GDM1 (cell line): ENCODE measurements at regions not wholly inside any gene's neighbourhood (a gene's known extent, or its start where the extent isn't known, plus 50 kb on each side); places are given as distances from the start of the nearest gene placed in this dataset.

ENCODE experiments used
- DNase-seq: peaks from one replicate; lab custom pipeline; 2025; lab: John Stamatoyannopoulos, UW

DNA sequence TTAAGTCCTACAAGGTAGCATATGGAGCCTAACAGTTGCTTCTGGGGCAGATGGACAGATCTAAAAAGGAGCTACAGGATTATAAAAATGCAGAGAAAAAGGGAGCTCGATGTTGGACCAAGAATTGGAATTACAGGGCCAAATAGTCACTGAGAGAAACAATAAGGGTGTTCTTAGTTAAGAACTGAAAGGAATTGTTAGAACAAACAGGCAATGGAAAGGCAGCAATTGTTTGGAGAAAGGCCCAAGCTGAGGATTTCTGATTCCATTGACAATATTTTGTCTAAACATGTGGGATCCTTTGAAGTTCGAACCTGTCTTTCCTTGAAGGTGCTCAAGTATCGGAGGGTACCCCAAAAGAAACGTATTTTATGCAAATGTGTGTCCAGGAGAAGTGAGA is 513.6 kb upstream of the CDH8 start:
- no peak for DNase-seq

DNA sequence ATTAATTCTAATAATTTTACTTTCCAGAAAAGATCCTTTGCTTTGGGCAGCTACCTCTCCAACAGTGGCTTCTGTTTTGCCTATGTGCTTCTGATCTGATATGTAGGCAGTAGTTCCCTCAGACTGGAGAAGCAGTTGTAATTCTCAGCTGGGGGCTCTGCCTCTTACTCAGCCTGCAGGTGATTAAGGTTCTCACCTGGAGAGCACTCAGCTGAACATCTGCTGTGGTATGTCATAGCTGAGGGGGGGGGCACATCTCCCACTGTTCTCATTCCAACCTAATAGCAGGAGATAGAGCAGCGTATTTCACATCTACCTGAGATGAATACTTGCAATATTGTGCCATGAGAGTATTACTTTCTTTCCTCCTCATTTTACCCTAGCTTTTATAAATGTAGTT is 511.9 kb upstream of the CDH8 start:
- no peak for DNase-seq

DNA sequence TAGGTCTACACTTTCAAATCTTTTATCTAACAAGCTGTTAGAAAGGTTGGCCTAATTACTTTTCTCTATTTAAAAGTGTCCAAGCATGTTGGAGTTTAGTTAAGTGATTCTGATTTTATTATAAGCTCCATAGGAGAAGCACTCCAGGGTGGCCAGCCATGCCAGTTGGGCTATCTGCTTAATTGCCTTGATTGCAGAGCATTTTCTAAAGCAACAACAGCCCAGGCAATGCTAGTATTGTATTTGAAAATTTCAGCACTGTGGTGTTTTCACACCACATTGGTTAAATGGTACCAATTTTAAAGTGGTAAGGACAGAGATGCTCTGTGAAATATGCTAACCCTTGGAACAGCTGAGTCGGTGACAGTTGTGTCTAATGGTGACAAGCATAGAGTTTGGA is 510.5 kb upstream of the CDH8 start:
- no peak for DNase-seq

DNA sequence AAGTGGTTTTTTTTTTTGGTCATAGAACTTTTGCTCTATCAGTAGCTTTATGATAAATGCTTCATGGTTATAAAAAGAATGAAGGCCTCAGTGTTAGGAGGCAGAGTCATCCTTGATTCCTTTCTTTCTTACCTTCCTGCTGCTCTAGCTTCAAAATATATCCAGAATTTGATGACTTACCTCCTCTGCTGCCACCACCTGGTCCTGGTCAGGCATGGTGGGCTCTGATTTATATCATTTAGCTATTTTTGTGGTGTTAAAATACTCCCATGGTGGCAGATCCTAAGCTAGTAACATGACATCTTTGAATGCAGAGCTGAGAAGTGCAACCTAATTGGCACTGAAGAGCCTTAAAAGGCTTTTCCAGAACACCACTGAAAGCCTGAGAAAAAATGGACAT is 508.8 kb upstream of the CDH8 start:
- no peak for DNase-seq

DNA sequence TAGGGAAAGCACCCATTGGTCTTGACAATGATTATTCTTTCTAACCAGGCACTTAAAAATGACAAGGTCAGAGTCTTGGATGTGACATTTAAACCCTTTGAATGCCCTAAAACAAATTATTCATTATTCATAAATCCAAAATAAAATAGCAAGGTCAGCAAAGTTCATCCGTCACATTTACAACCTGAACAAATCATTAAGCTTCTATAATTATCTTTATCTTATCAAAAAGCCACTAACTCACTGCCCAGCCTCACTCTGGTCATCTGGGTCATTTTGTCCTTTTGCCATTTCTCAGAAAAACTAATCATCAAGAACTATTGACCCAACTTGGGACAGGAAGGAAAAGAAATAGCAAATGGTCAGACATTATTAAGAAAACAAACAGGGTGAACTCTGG is 507.3 kb upstream of the CDH8 start:
- DNase-seq: no peak

DNA sequence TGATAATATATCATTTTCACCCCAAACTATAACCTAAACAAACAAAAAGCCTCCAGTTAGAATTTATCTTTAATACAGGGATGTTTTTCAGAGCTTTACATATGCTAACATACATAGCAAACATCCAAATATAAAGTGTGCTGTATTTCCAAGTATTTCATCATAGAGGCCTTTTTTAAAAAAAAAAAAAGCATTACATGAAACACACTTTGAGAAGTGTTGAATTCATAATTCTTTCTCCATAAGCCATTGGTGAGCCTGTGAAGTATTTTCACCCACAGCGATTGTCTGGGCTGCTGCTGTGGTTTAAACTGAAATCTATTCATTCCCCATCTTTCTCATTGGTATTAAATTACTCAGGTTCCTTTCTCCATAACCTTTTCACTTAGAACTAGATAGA is 503.4 kb upstream of the CDH8 start:
- no peak for DNase-seq

DNA sequence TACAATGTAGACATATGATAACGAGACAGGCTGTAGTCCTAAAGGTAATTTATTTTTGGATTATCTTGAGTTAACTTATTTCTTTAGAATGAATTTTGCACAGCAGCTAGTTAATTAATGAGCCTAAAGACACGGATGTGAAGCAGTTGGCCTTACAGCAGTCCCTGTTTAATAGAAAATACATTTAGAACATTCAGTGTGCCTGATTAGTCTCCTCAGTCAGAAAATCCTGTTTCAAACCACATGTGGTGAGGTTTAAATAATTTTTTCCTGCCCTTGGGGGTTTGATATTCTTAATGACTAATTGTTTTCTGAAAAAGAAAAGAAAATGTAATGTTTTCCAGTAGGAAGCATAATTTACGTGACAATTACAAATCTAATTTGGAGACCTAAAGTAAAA is 494.2 kb upstream of the CDH8 start:
- no peak for DNase-seq

DNA sequence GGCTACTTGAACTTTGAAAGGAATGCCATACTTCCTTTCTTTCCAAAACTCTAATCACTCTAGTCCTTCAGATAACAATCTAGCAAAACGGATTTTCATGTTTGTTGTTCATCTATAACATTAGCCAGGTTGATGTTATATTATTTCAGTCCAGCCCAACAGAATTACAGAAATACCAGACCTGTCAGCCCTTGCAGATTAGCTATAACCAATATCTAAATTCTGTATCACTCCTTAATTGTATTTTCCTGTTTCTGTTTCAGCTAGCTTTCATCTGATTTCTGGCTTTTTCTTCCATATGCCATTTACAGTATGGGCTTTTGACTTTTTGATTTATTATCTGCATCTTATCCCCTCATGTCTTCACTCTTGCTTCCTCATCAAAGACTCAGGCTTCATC is 479.8 kb upstream of the CDH8 start:
- no peak for DNase-seq

DNA sequence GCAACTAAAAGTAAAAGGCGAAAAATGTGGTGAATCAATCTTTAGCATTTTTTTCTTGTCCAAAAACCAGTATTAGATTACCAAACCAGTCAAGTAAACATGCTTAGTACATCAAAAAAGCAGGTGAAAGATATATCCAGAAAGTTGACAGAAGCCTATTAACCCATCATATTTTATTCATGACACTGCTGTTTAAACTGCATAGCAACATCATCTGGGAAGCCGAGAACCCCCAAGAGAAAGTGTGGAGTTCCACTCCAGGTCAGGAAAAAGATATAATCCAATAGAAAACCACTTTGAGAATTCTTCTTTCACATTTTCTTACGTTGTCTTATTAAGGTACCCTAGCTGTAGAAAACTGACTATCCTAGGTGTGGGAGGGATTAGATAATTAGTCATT is 466.8 kb upstream of the CDH8 start:
- DNase-seq: no peak

DNA sequence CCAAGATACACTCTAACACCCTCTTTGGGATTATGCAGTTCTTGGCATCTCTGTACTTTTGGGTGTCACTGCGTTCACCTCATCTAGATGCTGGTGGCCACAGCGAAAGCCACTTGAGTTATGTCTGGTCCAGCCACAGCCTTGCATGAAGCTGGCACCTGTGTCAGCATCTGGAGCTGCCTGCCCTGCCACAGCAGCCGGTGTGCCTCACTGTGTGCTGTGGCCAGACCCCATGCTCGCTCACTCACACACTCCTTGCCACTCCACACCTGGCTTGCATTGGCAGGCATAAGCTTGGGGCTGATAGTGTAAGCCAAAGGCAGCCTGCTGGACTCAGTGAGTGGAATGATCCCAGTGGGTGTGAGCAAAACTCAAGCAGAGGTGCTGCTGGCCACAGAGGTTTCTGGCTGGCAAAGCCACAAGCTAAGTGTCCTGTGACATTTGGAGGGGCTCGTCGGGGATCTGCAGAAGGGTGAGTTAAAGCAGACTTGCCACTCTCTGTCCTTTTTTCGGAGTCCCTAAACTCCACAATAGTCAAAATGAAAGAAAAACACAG is 442.7 kb upstream of the CDH8 start:
- no peak for DNase-seq

DNA sequence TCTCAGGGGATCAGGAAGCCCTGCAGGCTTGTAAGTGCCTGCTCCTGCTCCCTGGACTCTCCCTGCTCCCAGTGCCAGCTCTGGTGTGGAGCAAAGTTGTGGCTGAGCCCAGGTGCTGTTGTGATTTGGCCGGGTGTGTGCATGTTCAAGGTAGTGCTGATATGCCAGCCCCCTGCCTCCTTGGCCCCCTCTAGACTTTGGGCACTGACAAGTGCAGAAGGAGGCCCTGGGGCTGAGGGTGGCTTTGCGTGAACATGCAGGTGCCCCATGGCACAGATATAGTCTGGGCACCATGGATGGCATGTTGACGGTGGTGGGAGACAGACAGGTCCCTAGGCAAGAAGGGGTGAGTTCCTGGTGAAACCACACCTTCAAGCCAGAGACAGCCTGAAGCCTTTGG is 441.6 kb upstream of the CDH8 start:
- no peak for DNase-seq

DNA sequence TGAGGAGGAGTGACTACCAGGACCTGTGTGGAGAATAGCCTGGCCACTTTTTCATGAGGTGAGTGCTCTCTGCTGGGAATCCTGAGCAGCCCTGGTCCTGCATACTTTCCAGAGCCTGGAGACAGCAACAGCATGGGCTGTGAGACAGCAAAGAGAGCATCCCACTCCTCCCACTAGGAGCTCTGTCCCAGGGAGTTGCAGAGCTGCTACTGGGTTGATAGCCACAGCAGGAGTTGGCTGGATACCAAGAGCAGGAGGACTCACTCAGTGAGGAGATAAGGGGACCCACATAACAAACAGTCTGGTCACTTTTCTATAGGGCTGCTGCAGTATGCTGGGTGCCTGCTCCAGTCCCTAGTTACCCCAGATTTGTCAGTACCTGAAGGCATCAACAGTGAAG is 439.3 kb upstream of the CDH8 start:
- DNase-seq: no peak

DNA sequence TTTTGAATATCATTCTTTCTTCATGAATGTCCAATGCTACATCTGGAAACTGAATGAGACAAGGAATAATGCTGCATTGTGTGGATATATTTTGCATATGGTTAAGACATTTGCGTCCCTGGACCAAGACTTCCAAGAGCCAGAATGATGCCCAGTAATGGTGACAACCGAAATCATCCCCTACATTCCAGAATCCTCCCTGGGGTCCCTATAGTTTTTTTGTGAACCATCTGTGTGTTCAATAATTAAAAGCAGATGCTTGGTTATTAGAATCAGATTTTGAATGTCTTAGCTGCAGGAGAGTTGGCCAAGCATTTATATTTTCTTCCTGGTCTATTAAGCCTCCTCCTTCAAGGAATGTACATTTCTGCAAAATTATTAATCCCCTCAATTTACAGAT is 426.7 kb upstream of the CDH8 start:
- DNase-seq: no peak

DNA sequence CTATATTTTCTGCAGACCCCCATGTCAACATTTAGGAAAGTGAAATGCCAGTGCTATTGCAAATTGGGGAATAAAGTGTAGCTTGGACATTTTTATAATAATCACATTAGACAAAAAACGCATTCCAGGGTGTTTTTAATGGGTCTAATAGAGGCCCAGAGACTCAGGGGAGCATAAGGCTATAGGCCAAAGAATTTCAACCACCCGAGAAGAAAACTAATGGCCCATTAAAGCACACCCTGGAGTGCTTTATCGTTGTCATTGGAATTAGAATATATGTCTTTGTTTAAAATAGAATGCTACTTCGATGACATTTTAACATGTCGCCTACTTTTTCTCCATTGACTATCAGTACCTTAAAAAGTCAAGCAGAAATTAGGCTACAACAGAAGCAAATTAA is 414.1 kb upstream of the CDH8 start:
- DNase-seq: no peak

DNA sequence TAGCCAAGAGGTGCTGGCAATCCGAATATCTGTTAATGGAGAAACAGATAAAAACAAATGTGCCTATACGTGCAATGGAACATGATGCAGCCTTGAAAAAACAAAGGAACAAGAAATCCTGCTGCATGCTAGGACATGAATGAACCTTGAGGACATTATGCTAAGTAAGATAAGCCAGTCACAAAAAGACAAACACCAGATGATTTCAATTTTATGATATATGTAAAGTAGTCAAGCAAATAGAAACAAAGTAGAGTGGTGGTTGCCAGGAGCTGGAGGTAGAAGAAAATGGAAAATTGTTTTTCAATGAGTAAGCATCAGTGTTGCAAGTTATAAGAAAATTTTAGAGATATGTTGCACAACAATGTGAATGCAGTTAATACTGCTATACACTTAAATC is 409.7 kb upstream of the CDH8 start:
- no peak for DNase-seq

DNA sequence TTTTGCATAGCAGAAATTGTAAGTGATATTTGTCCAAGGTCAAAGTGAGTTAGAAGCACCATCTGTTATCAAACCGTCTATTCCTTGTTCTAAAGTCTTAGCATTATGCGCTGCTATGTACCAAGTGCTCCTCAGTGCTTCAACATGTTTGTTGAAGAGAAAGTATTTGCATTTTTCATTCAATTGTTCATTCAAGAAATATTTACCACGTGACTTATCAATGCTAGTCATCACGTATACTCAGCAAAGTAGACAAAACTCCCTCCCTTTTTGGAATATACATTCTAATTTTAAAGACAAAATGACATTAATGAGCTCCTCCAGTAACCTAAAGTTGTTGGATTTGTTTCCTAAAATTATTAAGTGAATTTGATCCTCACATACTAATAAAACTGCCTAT is 388.0 kb upstream of the CDH8 start:
- DNase-seq: no peak

DNA sequence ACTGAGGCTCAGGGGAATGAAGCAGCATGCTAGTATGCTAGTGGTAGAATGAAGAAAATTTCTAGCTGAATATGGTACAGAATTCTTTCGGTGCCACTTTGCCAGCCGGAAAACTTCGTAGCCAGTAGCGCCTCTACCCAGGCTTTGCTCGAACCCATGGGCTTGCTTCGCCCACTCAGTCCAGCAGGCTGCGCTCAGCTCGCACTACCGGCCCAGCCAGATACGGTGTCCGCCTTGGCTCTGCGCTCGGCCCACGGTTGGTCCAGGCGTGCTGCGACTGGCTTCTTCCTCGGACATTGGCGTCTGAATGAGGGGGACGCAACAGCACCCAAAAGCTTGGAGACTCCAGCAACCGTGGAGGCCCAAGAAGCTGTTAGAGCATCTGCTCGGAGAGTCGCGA is 372.5 kb upstream of the CDH8 start:
- DNase-seq: no peak

DNA sequence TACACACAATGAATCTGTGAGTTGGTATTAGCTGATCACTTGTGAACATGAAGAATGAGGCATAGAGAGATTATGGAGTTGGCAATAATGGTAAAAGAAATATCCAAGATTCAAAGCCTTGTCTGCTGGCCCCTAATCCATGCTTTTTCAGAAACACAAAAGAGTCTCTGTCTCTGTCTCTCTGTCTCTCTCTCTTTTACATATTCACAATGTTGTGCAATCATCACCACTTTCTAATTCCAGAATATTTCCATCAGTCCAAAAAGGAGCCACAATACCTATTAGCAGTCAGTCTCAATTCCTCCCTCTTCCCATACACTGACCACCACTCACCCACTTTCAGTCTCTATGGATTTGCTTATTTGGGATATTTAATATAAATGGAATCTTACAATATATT is 370.1 kb upstream of the CDH8 start:
- no peak for DNase-seq

DNA sequence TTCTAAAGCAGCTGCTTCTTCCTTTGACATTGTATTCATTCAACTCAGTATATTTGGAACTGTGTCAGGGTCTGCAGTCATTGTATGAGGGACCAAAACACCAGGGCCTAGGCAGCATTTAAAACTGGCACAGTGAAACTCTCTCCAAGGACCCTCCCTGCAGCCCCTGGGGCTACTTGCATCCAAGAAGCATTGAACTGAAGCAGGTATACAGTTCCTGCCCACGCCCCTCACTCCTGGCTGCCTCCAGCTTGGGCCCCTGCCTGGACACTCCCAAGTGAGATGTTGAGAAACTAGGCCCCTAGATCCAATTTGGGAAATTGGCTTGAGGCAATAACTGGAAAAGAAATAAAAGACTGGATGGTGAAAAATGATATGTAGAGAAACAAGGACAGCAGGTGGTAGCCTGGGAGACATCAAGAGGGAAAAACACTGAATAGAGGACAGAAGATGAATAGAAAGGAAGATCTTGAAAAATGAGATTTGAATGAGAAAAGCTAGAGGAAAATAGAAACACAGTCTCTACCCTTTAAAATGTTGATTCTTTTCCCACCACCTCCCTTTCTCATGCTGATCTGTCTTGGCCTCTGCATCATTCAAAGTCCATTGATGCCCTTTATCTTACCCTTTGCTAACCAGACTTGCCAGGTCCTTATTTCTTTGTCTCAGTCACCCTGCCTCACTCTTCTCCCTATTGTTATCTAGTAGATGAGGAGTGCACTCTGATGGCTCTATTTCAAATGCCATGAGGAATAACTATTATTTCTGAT is 368.8 kb upstream of the CDH8 start:
- no peak for DNase-seq

DNA sequence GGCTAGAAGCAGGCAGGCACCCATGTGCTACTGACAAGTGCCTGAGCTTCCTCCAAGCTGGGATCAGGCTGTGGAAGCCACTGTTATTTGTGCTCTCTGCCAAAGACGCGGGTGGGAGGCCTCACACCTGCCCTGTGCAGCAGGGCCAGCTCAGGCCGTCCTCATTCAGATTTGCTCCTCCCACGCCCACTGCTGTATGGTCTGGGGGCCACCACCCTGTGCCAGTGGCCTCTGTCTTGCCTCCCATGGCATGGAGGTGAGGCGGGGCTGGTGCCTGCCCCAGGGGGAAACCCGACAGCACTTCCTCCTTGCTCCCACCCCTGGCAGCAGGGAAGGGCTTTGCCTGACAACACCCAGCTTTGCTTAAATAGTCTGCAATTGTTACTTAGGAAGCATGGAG is 356.5 kb upstream of the CDH8 start:
- DNase-seq: no peak

DNA sequence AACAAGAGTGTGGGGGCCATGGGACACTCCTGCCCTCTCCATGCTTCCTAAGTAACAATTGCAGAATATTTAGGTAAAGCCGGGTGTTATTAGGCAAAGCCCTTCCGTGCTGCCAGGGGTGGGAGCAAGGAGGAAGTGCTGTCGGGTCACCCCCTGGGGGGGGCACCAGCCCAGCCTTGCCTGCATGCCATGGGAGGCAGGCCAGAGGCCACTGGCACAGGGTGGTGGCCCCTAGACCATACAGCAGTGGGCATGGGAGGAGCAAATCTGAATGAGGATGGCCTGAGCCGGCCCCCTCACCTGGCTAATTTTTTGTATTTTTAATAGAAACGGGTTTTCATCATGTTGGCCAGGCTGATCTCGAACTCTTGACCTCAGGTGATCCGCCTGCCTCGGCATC is 355.7 kb upstream of the CDH8 start:
- DNase-seq: no peak

DNA sequence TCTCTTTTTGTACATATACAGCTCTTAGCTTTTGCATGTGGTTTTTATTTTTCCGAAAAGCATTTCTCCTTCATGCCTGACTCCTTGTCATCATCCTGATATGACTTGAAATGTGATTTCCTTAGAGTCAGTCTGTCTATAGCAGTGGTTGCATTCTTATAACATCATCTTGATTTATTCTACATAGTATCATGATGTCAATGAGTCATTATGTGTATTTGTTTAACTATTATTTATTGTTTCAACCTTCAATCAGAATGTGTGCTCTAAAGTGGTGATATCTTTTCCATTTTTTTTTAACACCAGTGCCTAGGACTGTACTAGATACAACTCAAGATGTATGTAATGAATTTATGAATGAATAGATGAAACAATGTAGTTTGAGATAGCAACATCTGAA is 354.9 kb upstream of the CDH8 start:
- DNase-seq: no peak

DNA sequence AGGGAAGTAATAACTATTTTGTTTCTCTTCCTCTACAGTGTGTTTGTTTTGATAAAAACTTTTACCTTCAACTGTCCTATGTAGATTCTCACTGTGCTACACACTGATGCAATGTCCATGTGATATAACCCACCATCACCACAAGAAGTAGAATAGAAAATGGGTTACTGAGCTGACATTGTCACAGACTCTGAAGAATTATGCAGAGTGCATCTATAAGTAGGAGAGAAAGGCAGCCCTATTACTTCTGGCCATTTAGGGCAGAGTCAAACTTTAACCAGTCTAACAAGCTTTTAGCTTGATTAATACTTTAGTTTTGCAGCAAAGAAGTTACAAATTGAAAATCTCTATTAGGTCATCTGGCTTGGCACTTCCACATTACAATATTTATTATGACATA is 354.0 kb upstream of the CDH8 start:
- no peak for DNase-seq

DNA sequence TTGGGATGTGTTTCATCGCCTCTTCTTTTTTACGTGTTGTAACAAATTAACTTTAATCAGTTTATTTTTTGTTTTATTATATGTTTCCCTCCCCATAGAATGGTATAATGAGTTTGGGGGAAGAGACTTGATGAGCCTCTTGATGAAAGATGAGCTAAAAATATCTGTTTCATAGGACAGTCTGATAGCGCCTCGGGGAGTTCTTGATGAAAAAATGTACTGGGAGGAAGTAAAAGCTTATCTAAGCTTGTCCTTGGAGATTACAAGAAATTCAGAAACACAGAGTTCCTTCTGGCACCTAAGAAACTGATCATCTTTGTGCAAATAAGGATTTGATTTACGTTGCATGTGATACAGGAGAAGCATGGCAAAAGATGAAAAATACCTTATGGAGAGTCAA is 350.2 kb upstream of the CDH8 start:
- no peak for DNase-seq
